Endothelial cell of umbilical vein (primary cell): ENCODE measurements at regions not wholly inside any gene's neighbourhood (a gene's known extent, or its start where the extent isn't known, plus 50 kb on each side); places are given as distances from the start of the nearest gene placed in this dataset.
"Not testable (repeated sequence)": the region's sequence is repeated elsewhere in the genome, so short reads cannot be mapped to it uniquely, and the experiment has no call there.

ENCODE experiments used
- BruUV-seq: library from RNA; stranded (reverse); fragments of 400-500 nt; replicated peaks from 2 replicates; lab custom pipeline; 2021; lab: Mats Ljungman, UMichigan
- CTCF ChIA-PET: fragments of 300-600, 350-600 bp; sonication (Branson Sonifier 250); formaldehyde crosslinking; loops from one replicate; lab custom pipeline; 2021; ENCODE audit warnings: antibody characterized with exemption, inconsistent platforms; lab: Charles Lee
- POLR2A ChIA-PET: fragments of 300-600, 350-600 bp; sonication (Branson Sonifier 250); formaldehyde crosslinking; loops from one replicate; lab custom pipeline; 2021; ENCODE audit warnings: antibody characterized with exemption, inconsistent platforms; lab: Charles Lee
- DNase-seq: peaks from one replicate; pipeline ENCODE4 v3.0.0-alpha.2; 2011; ENCODE audit warnings: low read depth, low spot score
- FAIRE-seq: peaks from 2 replicates; lab custom pipeline; 2011; peaks lifted over from hg19 to GRCh38; lab: Jason Lieb, UNC
- H2AFZ ChIP-seq: 2 replicates; pipeline ENCODE4 v1.6.0; 2012; ENCODE audit warnings: low read depth, low read length, control low read depth, inconsistent platforms
- H3K27ac ChIP-seq: 2 replicates; pipeline ENCODE4 v1.5.1; 2011; ENCODE audit warnings: low read depth, mild to moderate bottlenecking, control low read depth, low read length, moderate library complexity; ENCODE audit not compliant: insufficient read depth
- H3K27me3 ChIP-seq, 2 experiments: 2 replicates each; pipeline versions ENCODE4 v1.6.0 to v1.6.1; 2011; ENCODE audit warnings: low read length in 2 of 2, mixed read lengths in 1 of 2; ENCODE audit not compliant: control insufficient read depth in 2 of 2, insufficient read depth in 2 of 2
- H3K36me3 ChIP-seq, 2 experiments: 2 replicates in 1 of 2; 3 replicates in 1 of 2; pipeline ENCODE4 v1.5.1; 2011; ENCODE audit warnings: low read length in 2 of 2, mild to moderate bottlenecking in 1 of 2, moderate library complexity in 1 of 2; ENCODE audit not compliant: control insufficient read depth in 2 of 2, insufficient read depth in 2 of 2; ENCODE audit errors: extremely low read depth in 1 of 2
- H3K4me1 ChIP-seq: 3 replicates; pipeline ENCODE4 v1.5.1; 2011; ENCODE audit warnings: mild to moderate bottlenecking, low read length; ENCODE audit not compliant: control insufficient read depth, insufficient read depth; ENCODE audit errors: extremely low read depth
- H3K4me2 ChIP-seq: 2 replicates; pipeline ENCODE4 v1.6.1; 2011; ENCODE audit warnings: low read length, control low read depth, mixed read lengths; ENCODE audit not compliant: insufficient read depth
- H3K4me3 ChIP-seq, 3 experiments: fragments of 200-600 bp in 1 of 3; sonication (generic), shearing (Covaris generic) in 1 of 3; replicated peaks in 1 of 3; 2 replicates each; pipeline ENCODE4 v1.5.1; 2011 to 2016; ENCODE audit warnings: control low read depth in 3 of 3, low read length in 3 of 3, mild to moderate bottlenecking in 2 of 3, inconsistent platforms in 1 of 3, low read depth in 1 of 3, moderate library complexity in 1 of 3; ENCODE audit not compliant: insufficient read depth in 1 of 3
- H3K79me2 ChIP-seq: 2 replicates; pipeline ENCODE4 v1.6.0; 2012; ENCODE audit warnings: low read length, inconsistent platforms; ENCODE audit not compliant: control insufficient read depth, insufficient read depth
- H3K9ac ChIP-seq: replicated peaks from 2 replicates; pipeline ENCODE3; 2011; ENCODE audit warnings: low read length, control low read depth; ENCODE audit not compliant: insufficient read depth; ENCODE audit errors: extremely low read depth
- H3K9me1 ChIP-seq: replicated peaks from 3 replicates; pipeline ENCODE4 v1.6.0; 2011; ENCODE audit warnings: mild to moderate bottlenecking, low read length; ENCODE audit not compliant: control insufficient read depth, insufficient read depth; ENCODE audit errors: extremely low read depth
- H3K9me3 ChIP-seq: replicated peaks from 2 replicates; pipeline ENCODE4 v1.5.1; 2012; ENCODE audit warnings: low read length, inconsistent platforms; ENCODE audit not compliant: control insufficient read depth, insufficient read depth
- H4K20me1 ChIP-seq: replicated peaks from 2 replicates; pipeline ENCODE3; 2011; ENCODE audit warnings: mild to moderate bottlenecking, low read length; ENCODE audit not compliant: control insufficient read depth, insufficient read depth; ENCODE audit errors: extremely low read depth
- CTCF ChIP-seq, 2 donors: IDR thresholded peaks; 1 replicate in 1 of 2; 2 replicates in 1 of 2; pipeline ENCODE4 v1.5.1; 2011; ENCODE audit warnings: low read length in 2 of 2, mild to moderate bottlenecking in 2 of 2, moderate library complexity in 2 of 2, control low read depth in 1 of 2, inconsistent platforms in 1 of 2, low read depth in 1 of 2; ENCODE audit not compliant: insufficient read depth in 1 of 2; ENCODE audit errors: extremely low read depth in 1 of 2
- EZH2 ChIP-seq: IDR thresholded peaks from 2 replicates; pipeline ENCODE4 v1.6.1; 2012; ENCODE audit warnings: borderline replicate concordance, low read depth, mild to moderate bottlenecking, moderate library complexity, low read length, inconsistent platforms; ENCODE audit not compliant: severe bottlenecking
- FOS ChIP-seq: IDR thresholded peaks from 2 replicates; pipeline ENCODE4 v1.6.1; 2011; ENCODE audit warnings: mild to moderate bottlenecking, low read length, moderate library complexity, borderline replicate concordance; ENCODE audit not compliant: insufficient read depth
- GATA2 ChIP-seq: IDR thresholded peaks from 2 replicates; pipeline ENCODE4 v1.7.0; 2011; ENCODE audit warnings: low read depth, mild to moderate bottlenecking, moderate library complexity, mixed read lengths, low read length; ENCODE audit not compliant: insufficient read length, insufficient read depth
- JUN ChIP-seq: IDR thresholded peaks from 2 replicates; pipeline ENCODE4 v1.6.1; 2011; ENCODE audit warnings: borderline replicate concordance, low read depth; ENCODE audit not compliant: insufficient read length, insufficient read depth
- MAX ChIP-seq: IDR thresholded peaks from 2 replicates; pipeline ENCODE4 v1.6.1; 2011; ENCODE audit not compliant: insufficient read depth, insufficient read length
- MYC ChIP-seq: IDR thresholded peaks from one replicate; pipeline ENCODE4 v1.6.1; 2011; ENCODE audit warnings: mild to moderate bottlenecking, low read depth, low read length
- POLR2A ChIP-seq: IDR thresholded peaks from 2 replicates; pipeline ENCODE4 v1.6.1; 2012; ENCODE audit warnings: low read depth, mild to moderate bottlenecking, control low read depth, low read length
- POLR2AphosphoS5 ChIP-seq: IDR thresholded peaks from 2 replicates; pipeline ENCODE4 v1.6.1; 2012; ENCODE audit warnings: low read depth, mild to moderate bottlenecking, control low read depth, low read length, moderate library complexity; ENCODE audit not compliant: insufficient read depth
- dilution Hi-C: fragments of 300-500 bp; cut with MboI; formaldehyde crosslinking; loops from one replicate; pipeline ENCODE4 v1.15.0; 2019; ENCODE audit warnings: low sequenced_read_pairs; ENCODE audit not compliant: extremely low pct_ligation_motif_present
- intact Hi-C: fragments of 100-400 bp; cut with micrococcal nuclease; formaldehyde crosslinking; loops from one replicate; pipeline ENCODE4 v1.10.0; 2022

GRCh38 chr21:14613486-14614224 is 67.5 kb upstream of the SAMSN1 start:
- Histone ChIP-seq H2AFZ (no peak overlapping the region), H3K79me2 (no peaks in the 10 kb centered on the region), H3K27me3 (no peaks in the 10 kb centered on the region), H3K9me3 (no peaks in the 10 kb centered on the region), H3K9ac (no peak overlapping the region), H3K4me3 (no peak overlapping the region), H3K36me3 (no peaks in the 10 kb centered on the region), H3K27ac (no peak overlapping the region), H3K4me2 (no peak overlapping the region), H3K9me1 (no peaks in the 10 kb centered on the region), H3K4me1 (no peaks in the 10 kb centered on the region), H4K20me1 (no peaks in the 10 kb centered on the region)
- DNase-seq = no peak
- no peak for FAIRE-seq
- TF ChIP-seq CTCF (IDR thresholded peaks at IDR 0.05; ENCODE audit: extremely low read depth in 1 of 2, insufficient read depth in 1 of 2, low read depth in 1 of 2, low read length in 2 of 2) (no peak), EZH2 (no peak), MYC (no peak), FOS (no peak), JUN (no peak), GATA2 (no peak), MAX (no peak), POLR2AphosphoS5 (no peak), POLR2A (no peak)
- no TSS peak for BruUV-seq
- ChIA-PET POLR2A (no interaction called here), CTCF (interaction anchor here (0.9 kb wide), 1 partner anchor 16 kb away, joined by 3 read pairs; no protein-coding TSS in a partner anchor)
- intact Hi-C loops (no loop called here), dilution Hi-C loops (no loop called here)

DNA sequence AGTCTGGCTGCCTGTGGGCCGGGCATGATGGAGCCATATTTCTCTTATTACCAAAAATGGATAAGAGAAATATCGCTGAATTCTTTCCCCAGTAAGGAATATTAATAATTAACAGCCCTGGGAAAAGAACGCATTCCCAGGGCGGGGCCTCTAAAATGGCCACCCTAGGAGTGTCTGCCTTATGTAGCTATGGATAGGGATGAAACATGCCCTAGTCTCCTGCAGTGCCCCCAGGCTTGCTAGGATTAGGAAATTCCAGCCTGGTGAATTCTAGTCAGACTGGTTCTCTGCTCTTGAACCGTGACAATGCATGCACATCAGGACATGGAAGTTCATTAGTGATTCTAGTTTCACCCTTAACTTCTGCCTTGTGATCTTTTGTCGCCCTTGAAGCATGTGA is 64.0 kb upstream of the SAMSN1 start:
- H3K36me3 ChIP-seq, H3K4me2 ChIP-seq, H3K27ac ChIP-seq, POLR2A ChIA-PET, intact Hi-C loops, DNase-seq, H3K4me3 ChIP-seq, CTCF ChIA-PET, H3K4me1 ChIP-seq, H3K27me3 ChIP-seq, H3K9ac ChIP-seq, H3K9me1 ChIP-seq, H3K79me2 ChIP-seq, BruUV-seq, dilution Hi-C loops, H2AFZ ChIP-seq, H4K20me1 ChIP-seq, FAIRE-seq, H3K9me3 ChIP-seq: not testable (repeated sequence)
